GM21360 (cell line): ENCODE measurements at regions not wholly inside any gene's neighbourhood (a gene's known extent, or its start where the extent isn't known, plus 50 kb on each side); places are given as distances from the start of the nearest gene placed in this dataset.
"Not testable (repeated sequence)": the region's sequence is repeated elsewhere in the genome, so short reads cannot be mapped to it uniquely, and the experiment has no call there.

Source experiments
- ATAC-seq: cut with Tn5 transposase; IDR thresholded peaks from one replicate; pipeline ENCODE4 v1.9.1; 2021; ENCODE audit warnings: mild to moderate bottlenecking, moderate library complexity; ENCODE audit not compliant: unreplicated experiment

DNA sequence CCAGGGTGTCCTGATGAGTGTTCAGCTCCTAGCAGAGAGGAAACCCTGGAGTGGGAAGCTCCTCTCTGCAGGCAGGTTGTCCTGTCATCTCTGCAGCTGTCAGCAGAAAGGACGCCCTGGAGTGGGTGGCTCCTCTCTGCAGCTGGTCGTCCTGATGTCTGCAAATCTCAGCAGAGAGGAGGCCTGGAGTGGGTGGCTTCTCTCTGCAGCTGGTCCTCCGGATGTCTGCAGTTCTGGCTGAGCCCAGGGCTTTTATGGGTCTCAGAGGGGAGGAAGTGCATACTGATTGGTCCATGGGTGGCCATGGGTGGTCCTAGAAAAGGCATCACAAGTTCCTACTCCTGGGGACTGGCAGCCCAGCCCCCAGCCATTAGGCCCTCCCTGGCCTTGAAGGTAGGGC lies 102.6 kb upstream of the BNIP2 start:
- no peak for ATAC-seq

DNA sequence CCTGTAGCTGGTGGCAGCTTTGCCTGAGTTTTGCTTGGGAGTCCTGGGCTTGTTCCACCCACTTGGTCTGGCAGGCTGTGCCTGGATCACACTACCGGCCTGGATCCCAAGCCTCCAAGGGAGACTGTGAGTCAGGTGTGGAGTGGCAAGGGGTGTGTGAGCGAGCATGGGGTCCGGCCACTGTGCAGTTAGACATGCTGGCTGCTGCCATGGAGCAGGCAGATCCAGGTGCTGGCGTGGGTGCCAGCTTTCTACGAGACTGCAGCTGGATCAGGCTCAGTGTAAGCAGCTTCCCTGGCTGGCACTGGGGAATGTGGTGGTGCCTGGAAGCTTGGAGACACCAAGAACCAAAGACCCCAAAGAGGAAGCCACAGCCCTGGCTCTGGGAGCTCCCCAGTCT lies 102.0 kb upstream of the BNIP2 start:
- ATAC-seq: no peak

DNA sequence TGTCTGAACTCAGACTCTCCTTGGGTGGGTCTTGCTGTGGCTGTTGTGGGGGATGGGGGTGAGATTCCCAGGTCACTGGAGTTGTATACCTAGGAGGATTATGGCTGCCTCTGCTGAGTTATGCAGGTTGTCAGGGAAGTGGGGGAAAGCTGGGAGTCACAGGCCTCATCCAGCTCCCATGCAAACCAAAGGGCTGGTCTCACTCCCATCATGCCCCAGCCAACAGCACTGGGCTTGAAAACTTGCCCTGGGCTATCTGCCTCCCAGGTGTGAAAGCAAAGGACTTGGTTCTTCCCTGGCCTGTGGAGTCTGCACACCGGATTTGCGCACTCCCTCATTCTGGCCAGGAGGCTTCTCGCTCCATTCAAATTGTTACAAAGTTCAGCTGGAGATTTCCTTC lies 97.3 kb upstream of the BNIP2 start:
- not testable (repeated sequence) for ATAC-seq

DNA sequence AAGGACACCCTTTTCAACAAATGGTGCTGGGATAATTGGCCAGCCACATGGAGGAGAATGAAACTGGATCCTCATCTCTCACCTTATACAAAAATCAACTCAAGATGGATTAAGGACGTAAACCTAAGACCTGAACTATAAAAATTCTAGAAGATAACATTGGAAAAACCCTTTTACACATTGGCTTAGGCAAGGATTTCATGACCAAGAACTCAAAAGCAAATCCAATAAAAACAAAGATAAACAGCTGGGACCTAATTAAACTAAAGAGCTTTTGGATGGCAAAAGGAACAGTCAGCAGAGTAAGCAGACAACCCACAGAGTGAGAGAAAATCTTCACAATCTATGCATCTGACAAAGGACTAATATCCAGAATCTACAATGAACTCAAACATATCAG lies 96.9 kb upstream of the BNIP2 start:
- ATAC-seq: not testable (repeated sequence)

DNA sequence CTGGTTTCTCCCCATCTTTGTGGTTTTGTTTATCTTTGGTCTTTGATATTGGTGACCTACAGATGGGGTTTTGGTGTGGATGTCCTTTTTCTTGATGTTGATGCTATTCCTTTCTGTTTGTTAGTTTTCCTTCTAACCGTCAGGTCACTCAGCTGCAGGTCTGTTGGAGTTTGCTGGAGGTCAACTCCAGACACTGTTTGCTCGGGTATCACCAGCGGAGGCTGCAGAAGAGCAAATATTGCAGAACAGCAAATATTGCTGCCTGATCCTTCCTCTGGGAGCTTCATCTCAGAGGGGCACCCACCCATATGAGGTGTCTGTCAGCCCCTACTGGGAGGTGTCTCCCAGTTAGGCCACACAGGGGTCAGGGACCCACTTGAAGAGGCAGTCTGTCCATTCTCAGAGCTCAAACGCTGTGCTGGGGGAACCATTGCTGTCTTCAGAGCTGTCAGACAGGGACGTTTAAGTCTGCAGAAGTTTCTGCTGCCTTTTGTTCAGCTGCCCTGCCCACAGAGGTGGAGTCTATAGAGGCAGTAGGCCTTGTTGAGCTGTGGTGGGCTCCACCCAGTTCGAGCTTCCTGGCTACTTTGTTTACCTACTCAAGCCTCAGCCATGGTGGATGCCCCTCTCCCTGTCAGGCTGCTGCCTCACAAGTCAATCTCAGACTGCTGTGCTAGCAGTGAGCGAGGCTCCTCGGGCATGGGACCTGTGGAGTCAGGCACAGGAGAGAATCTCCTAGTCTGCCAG lies 94.8 kb upstream of the BNIP2 start:
- ATAC-seq: not testable (repeated sequence)

DNA sequence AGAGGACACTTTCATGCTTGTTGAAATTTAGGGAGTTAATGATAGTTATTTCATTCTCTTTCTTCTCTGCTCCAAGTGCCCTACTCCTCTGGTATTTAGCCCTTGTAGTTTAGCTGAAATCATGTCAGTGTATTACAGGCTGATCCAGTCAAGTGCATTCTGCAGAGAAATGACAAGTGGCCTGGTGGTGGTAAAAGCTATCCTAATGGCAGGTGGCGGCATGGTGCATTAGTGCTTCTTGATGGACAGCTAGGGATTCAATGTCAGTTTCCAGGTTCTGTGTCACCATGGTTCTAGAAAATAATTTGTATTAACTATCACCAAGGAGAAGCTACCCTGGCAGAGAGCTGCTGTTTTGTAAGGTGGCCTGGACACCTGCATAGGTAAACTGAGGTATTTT lies 90.0 kb upstream of the BNIP2 start:
- ATAC-seq: no peak

DNA sequence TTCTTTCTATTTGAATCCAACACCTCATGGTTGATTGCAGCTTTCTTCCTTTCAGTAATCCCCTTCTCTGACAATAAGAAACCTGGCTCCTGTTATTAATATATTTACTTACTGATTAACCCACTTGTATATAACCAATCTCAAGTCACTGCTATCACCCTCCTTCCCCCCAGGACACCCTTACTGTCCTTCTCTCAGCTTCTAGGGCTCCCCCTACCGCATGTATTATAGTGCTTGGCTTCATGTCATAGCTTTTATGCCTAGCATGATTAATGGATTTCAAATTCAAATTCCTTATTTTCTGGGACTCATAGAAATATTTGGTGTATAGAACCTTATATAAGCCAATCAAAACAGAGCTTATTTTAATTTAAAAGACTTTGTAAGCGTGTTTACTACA lies 75.7 kb upstream of the BNIP2 start:
- no peak for ATAC-seq

DNA sequence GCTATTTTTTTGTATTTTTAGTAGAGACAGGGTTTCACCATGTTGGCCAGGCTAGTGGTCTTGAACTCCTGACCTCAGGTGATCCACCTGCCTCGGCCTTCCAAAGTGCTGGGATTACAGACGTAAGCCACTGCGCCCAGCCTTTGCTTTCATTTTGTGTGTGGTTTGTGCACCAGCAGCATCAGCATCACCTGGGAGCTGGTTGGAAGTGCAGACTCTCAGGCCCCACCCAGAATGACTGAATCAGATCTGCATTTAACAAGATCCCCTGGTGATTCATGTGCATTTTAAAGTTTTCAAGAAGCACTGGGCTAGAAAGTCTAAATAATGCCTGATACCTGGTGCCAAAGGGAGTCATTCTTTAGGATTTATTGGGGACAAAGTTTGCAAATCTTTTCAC lies 73.4 kb upstream of the BNIP2 start:
- ATAC-seq: no peak

DNA sequence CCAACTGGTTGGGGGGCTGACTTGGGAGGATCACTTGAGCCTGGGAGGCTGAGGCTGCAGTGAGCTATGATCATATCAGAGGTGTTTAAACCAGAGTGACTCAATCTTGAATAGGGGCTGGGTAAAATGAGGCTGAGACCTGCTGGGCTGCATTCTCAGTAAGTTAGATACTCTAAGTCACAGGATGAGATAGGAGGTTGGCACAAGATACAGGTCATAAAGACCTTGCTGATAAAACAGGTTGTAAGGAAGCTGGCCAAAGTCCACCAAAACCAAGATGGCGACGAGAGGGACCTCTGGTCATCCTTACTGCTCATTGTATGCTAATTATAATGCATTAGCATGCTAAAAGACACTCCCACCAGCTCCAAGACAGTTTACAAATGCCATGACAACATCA lies 71.1 kb upstream of the BNIP2 start:
- ATAC-seq: not testable (repeated sequence)

DNA sequence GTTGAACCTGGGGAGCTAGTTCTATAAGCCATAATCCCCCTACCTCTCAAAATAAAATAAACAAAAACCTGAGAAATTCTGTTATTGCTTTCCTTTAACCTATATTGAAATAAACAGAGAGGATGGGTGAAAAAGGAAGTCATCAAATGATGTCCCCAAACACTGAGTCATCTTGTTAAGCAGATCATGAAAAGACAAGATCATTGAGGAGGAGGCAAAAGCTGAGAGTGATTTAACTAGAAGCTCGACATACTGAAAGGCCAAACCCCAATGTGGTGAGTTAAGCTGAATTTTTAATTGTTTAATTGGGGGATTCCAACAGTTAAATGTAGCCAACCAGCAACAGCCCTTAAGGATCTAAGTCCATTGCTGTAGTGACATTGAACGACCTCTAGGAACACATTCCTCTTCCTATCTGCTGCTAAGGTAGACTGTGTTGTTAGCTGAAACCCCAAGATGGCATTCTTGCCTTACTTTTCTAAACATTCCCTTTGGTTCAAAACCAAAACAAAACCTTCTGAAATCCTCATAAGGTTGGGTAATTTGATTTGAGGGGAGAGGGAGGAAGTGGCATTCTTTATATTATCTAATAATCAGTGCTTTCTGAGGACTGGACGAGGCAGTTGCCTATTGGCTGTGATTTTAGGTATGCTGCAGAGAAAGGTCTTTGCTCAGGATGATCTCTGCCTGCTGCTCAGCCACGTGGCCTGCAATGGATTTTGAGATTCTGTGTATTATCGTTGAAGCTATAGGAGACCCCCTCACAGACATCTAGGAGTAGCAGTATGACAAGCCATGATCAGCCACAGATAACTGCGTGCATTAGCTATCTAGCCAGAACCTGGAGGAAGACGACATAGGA lies 62.7 kb upstream of the BNIP2 start:
- no peak for ATAC-seq

DNA sequence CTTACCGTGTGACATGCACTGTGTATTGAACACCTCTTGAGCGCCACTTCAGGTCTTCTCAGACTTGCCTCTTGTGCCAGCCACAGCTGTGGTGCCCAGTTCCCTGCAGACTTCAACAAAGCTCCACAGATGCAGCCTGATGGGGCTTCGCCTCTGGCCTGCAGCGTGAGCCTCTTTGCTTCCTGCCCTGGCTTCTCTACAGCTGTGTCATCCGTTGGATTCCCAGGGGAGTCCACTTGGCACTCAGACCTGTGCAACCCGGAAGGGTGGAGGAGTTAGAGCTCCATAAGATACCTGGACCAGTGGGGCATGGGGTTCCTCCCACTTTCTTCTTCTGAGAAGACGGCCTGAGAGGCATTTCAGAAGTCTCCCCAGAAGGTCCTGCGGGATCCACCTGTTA lies 57.7 kb upstream of the BNIP2 start:
- ATAC-seq: no peak

DNA sequence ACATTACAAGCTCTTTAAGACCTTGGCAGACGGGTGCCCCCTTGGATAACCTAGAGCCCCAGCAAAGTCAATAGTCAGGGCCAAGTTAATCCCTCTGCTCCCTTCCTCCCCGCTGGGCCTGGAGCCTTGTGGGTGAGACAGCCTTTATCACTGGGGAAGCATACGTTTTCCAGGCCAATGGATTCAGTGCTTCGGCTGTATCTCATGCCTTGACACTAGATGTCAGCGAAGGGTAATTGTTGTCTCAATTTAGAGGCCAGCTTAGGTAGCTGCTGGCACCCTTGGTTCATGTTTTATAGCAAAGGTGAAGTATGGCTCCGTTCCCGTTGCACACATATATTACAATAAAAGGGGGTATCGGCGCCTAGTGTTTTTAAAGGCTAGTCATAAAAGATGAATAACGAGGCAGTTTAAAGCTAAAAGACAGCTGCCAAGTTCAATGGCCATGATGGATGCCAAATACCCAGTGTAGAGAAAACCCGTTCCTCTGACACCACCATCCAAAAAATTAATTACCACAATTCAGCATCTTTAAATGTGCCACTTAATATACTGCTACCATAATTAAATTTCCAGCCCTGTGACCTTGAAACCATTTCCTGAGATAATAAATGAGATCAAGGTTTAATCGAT lies 52.3 kb upstream of the BNIP2 start:
- no peak for ATAC-seq

DNA sequence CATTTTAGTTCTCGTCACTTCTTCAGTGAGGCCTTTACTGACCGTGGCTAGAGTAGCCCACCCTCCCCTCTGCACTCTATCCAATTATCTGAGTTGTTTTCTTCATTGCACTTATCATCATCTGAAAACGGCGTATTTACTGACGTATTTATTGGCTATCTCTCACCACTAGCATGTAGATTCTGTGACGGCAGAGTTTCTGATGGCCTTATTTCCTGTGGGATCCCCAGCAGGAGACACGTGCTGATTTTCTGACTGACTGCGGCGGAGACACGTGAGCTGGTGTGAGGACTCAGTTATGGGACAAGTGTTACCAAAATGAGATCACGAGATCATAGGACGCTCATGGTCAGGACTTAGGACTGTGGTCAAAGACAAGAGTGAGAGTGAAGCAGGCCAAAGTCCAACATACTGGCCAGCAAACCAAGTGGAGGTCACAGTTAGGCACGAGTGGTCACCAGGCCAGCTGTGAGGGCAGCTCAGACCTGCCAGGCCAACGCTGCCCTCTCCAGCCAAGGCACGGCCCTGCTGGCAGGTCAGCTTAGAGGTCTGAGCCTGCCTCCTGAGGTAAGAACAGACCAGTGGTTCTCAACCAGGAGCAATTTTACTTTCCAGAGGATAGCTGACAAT lies 50.6 kb upstream of the BNIP2 start:
- no peak for ATAC-seq
